ENCODE measurements at regions not wholly inside any gene's neighbourhood (a gene's known extent, or its start where the extent isn't known, plus 50 kb on each side); places are given as distances from the start of the nearest gene placed in this dataset.

- no peak for DNase-seq (ENCODE audit: low spot score)
- Histone ChIP-seq H3K27me3 (ENCODE audit: control insufficient read depth in 4 of 4, insufficient read depth in 4 of 4, low read length in 3 of 4) (no peaks in the 10 kb centered on the region), H3K9ac (ENCODE audit: low read depth in 1 of 2, low read length in 2 of 2) (no peak overlapping the region), H3K4me3 (ENCODE audit: low read depth in 1 of 3, low read length in 3 of 3) (no peak overlapping the region), H3K36me3 (ENCODE audit: control insufficient read depth in 4 of 4, insufficient read depth in 3 of 4, low read depth in 1 of 4, low read length in 3 of 4) (no peaks in the 10 kb centered on the region), H3K9me3 (ENCODE audit: control insufficient read depth in 4 of 4, low read length in 3 of 4) (no peaks in the 10 kb centered on the region), H3K27ac (ENCODE audit: low read depth in 1 of 2, low read length in 2 of 2) (no peak overlapping the region), H3K4me1 (ENCODE audit: control insufficient read depth in 4 of 4, insufficient read depth in 4 of 4, low read length in 3 of 4) (no peaks in the 10 kb centered on the region)
- WGBS = 70% methylated on average over 5 of the region's 5 CpGs
- TF ChIP-seq RXRA (IDR thresholded peaks at IDR 0.05) = no peak
- no peak for TF ChIP-seq EGR1 (IDR thresholded peaks at IDR 0.05; ENCODE audit: low read depth in 2 of 2)
- TF ChIP-seq FOXA2 (IDR thresholded peaks at IDR 0.05) = no peak
- TF ChIP-seq, protein P1, sequence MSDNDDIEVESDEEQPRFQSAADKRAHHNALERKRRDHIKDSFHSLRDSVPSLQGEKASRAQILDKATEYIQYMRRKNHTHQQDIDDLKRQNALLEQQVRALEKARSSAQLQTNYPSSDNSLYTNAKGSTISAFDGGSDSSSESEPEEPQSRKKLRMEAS (IDR thresholded peaks at IDR 0.05) = no peak
- TF ChIP-seq FOXA1 (IDR thresholded peaks at IDR 0.05) = no peak
- TF ChIP-seq HNF4A (conservative IDR thresholded peaks at IDR 0.05) = no peak
- TF ChIP-seq SP1 (IDR thresholded peaks at IDR 0.05) = no peak
- TF ChIP-seq, protein P2, sequence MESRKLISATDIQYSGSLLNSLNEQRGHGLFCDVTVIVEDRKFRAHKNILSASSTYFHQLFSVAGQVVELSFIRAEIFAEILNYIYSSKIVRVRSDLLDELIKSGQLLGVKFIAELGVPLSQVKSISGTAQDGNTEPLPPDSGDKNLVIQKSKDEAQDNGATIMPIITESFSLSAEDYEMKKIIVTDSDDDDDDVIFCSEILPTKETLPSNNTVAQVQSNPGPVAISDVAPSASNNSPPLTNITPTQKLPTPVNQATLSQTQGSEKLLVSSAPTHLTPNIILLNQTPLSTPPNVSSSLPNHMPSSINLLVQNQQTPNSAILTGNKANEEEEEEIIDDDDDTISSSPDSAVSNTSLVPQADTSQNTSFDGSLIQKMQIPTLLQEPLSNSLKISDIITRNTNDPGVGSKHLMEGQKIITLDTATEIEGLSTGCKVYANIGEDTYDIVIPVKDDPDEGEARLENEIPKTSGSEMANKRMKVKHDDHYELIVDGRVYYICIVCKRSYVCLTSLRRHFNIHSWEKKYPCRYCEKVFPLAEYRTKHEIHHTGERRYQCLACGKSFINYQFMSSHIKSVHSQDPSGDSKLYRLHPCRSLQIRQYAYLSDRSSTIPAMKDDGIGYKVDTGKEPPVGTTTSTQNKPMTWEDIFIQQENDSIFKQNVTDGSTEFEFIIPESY (IDR thresholded peaks at IDR 0.05) = no peak
Observed at GRCh38 chr2:216279031-216279430, 93.3 kb downstream of the MARCHF4 start.

DNA sequence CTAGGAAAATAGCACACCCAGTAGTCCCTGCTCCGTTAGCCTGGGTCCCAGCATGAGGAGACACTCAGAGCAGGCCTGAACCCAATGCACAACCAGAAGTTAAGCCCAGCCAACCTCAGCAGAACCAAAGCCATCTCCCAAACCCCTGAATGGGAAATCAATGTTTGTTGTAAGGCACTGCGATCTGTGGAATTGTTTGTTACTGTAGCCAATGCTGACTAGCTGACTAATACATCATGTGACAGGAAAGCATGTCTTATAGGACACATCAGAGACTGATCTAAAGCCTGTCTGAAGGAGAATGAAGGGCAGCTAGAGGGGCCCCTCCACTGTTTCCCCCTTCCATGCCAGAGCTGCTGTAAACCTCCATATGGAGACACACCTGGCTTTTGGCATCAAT, 96.4 kb downstream of the MARCHF4 start:
- Histone ChIP-seq H3K9me3 (ENCODE audit: control insufficient read depth in 4 of 4, low read length in 3 of 4) (no peaks in the 10 kb centered on the region), H3K9ac (ENCODE audit: low read depth in 1 of 2, low read length in 2 of 2) (no peak overlapping the region), H3K27ac (ENCODE audit: low read depth in 1 of 2, low read length in 2 of 2) (no peak overlapping the region), H3K4me3 (ENCODE audit: low read depth in 1 of 3, low read length in 3 of 3) (no peak overlapping the region), H3K36me3 (ENCODE audit: control insufficient read depth in 4 of 4, insufficient read depth in 3 of 4, low read depth in 1 of 4, low read length in 3 of 4) (no peaks in the 10 kb centered on the region), H3K4me1 (ENCODE audit: control insufficient read depth in 4 of 4, insufficient read depth in 4 of 4, low read length in 3 of 4) (no peaks in the 10 kb centered on the region), H3K27me3 (ENCODE audit: control insufficient read depth in 4 of 4, insufficient read depth in 4 of 4, low read length in 3 of 4) (no peaks in the 10 kb centered on the region)
- DNase-seq (ENCODE audit: low spot score) = no peak
- TF ChIP-seq, protein P1 (IDR thresholded peaks at IDR 0.05) = no peak
- TF ChIP-seq, protein P3, sequence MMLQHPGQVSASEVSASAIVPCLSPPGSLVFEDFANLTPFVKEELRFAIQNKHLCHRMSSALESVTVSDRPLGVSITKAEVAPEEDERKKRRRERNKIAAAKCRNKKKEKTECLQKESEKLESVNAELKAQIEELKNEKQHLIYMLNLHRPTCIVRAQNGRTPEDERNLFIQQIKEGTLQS (IDR thresholded peaks at IDR 0.05) = no peak
- TF ChIP-seq JUND (IDR thresholded peaks at IDR 0.05) (no peak), YY1 (IDR thresholded peaks at IDR 0.05) (no peak), FOXA1 (IDR thresholded peaks at IDR 0.05) (no peak), REST (IDR thresholded peaks at IDR 0.05) (no peak)
- WGBS = 90% methylated on average over 2 of the region's 2 CpGs

All from liver (tissue), 7 donors.